Activated CD8-positive, alpha-beta memory T cell treated with anti-CD3 and anti-CD28 coated beads, Interleukin-2, amount 50 U/mL, for 1 hour (primary cell): ENCODE measurements at regions not wholly inside any gene's neighbourhood (a gene's known extent, or its start where the extent isn't known, plus 50 kb on each side); places are given as distances from the start of the nearest gene placed in this dataset.
"Not testable (repeated sequence)": the region's sequence is repeated elsewhere in the genome, so short reads cannot be mapped to it uniquely, and the experiment has no call there.

Experiments used
- DNase-seq: peaks from one replicate; pipeline ENCODE4 v3.0.0-alpha.2; 2020; ENCODE audit errors: extremely low read depth

GRCh38 chr22:22756551-22757201 lies 112.3 kb downstream of the GGTLC2 start:
- DNase-seq: not testable (repeated sequence)

GRCh38 chr22:22758101-22758807 lies 113.8 kb downstream of the GGTLC2 start:
- not testable (repeated sequence) for DNase-seq

DNA sequence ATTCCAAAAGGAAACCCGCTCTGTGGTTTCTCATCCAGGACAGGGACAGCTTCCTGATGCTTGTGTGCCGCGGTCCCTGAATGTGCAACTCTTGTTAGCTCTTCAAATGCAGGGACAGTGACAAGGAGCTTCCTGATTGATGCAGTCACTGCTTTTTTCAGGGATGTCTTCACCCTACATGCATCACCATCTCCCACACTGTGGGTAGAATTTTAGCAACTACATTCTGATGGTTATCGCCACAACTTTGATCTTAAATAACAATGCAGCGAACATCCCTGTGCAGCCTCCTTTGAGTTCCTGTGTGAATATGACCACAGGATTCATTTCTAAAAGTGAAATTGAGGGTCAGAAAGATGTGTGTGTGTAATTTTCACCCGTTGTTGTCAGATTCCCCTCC lies 115.0 kb downstream of the GGTLC2 start:
- DNase-seq: no peak

DNA sequence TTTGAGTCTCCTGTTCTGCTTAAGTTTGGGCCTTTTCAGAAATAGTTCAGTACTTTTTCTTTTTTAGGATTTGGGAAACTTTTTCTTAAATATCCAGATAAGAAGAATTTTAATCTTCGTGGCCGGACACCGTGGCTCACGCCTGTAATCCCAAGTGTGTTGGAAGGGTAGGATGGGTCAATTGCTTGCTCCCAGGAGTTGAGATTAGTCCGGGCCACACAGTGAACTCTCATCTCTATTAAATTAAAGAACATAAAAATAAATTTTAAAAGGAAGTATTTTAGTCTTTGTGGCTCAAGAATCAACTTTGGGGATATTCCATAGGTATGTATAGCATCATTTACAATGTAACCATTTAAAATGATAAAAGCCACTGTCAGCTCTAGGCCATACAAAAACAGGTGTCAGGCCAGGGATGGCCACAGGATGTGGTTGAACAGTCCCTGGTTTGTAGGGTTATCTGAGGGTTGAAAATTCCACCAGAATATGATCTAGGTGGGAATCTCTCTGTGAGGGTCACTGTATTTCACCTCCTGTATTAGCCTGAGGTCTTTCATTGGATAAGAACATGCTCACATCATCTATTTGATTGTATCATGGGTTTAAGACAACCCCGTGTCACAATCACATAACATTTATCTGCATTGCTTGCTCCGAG lies 115.6 kb downstream of the GGTLC2 start:
- DNase-seq: no peak

DNA sequence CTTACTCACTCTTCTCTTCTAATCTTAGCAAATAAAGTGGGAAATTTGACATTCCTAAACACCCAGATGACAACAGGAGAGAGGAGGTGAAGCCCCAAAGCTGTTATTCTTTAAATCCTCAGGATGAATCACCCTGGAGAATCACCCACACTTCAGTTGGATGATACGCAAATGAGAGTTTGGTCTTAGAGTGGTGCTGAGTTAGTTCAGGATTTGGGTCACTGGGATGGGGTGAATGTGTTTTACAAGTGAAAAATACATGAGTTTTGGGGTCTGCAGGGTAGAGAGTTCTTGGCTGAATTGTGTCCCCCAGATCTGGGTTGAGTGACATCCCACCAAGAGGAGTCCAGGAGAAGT lies 117.2 kb downstream of the GGTLC2 start:
- no peak for DNase-seq

DNA sequence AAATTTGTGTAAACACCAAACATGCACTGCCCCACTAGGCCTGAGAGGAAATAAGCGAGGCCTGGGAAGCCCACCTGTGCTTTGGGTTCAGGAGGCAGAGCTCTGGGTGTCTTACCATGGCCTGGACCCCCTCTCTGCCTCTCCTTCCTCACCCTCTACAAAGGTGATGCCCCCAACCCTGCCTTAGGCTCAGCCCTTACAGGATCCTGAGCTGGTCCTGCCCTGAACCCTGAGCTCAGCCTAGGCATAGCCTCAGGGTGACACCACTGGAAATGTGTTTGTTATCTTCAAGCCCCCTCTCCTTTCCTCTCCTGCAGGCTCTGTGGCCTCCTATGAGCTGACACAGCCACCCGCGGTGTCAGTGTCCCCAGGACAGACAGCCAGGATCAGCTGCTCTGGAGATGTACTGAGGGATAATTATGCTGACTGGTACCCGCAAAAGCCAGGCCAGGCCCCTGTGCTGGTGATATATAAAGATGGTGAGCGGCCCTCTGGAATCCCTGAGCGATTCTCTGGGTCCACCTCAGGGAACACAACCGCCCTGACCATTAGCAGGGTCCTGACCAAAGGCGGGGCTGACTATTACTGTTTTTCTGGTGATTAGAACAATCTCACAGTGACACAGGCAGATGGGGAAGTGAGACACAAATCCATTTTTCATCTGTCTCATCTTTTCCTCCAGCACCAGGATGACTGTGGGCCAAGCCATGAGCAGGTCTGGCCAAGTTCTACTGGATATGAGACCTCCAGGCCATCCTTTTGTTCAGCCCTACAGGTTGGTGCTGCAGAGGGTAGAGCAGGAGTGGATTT lies 117.8 kb downstream of the GGTLC2 start:
- no peak for DNase-seq

DNA sequence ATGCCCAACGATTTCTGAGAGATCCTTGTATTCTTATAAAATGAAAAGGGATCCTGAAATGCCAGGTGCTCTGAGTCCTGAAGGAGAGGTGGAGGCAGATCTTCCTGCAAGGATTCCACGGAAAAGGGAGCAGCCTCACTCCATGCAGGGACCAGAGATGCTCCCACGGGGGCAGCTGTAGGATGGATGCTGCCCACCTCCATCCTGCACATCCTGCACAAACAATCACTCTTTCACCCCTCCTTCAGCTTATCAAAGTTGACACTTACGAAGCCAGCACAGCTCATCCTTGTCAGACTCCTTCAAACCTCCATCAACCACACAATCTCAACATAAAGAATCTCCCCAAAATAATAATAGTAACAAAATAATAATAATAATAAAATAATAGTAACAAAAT lies 119.1 kb downstream of the GGTLC2 start:
- DNase-seq: no peak

DNA sequence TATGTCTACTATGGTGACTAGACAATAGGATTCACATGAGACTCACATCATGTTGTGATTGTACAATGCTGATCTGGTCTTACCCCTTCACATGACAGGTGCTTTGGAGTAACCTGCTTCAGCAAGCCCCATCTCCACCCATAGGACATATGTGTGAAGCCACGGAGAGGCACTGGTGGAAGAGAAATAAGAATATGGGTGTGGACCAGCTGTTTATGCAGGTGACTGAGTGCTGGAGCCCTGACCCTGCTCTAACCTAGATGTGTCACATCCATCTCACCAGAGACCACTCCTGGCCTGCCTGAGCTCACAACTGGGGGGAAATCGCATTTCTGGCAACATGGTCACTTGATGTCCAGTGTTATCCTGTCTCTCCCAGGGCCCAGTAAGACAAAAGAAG lies 119.7 kb downstream of the GGTLC2 start:
- no peak for DNase-seq

DNA sequence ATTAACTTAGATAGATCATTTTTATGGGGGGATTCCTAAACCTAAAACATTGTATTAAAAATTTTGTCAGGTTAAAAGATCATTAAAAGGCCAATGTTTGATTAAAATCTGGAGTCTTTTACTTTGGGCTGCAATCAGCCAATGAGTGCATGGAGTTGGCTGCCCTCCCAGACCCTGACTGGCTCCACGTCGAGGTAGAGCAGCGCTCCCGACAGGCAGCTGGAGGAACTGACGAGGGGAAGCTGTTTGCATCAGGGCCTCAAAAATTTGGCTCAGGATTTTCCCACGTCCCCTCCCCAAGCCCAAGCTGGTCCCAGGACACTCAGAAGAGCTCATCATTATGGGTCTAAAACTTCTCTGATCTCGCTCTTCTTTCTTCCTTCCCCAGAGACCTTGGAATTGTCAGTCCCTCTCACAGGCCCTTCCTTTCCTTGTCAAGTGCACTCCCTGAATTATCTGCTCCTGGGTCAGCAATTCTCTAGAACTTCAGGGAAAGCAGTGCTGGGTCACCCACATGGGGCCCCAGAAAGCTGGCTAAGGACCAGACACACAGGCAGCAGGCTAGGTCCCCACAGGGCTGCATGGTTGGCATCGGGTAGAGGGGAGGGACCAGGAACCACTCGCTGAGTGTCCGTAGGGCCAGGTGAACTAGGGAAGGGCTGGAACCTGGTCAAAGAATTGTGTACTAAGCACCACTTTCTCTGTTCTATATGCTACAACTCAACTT lies 119.6 kb upstream of the IGLL5 start:
- no peak for DNase-seq

DNA sequence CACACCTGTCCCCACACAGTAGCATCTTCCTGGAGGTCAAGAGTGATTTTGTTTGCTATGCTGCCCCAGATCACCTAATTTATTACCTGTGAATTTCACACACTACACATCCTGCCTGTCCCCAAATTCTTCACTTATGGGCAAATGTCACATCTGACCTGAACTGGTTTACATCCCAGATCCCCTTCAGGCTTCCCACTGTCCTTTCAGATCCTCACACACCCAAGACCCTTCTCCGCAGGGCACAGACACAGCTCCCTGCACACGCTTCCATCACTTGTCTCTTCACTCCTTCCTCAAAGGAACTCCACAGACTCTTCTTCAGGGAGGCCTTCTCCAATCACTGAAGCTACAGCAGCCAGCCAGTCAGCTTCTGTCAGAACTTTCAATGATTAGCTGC lies 118.7 kb upstream of the IGLL5 start:
- DNase-seq: no peak

DNA sequence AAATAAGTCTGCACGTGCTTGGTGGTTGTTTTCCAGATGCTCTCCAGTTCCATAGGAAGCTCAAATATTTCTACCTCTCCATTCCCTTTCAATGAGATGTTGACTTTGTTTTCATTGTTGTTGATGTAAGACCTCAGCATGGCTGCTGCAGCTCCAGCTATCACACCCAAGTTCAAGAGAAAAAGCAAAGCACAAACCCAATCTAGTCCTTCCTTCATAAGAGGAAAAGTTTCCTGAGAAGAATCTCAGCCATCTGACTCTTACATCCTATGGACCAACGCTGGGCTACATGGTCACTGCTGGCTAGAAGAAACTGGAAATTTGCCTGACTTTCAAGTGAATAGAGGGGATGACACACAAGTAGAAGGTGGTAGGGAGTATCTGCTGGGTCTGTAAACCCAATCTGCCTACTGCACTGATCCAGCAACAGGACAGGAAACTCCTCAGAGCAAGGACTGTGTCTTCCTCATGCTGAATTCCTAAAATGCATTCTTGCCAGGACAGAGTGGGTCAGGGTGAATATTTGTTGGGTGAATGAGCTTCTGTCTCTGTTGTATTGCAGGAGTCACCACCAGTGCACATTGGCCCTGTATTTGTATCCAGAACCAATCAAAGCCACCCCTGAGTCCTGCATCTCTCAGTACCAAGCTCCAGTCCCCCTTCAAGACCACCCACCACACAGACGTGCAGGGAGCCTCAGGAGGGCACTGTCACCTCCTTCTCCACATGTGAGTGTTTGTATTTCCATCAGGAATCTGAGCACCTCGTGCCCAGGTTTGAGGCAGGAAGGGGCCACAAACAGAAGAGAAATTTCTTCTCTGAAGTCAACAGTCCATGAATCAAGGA lies 118.0 kb upstream of the IGLL5 start:
- DNase-seq: no peak

DNA sequence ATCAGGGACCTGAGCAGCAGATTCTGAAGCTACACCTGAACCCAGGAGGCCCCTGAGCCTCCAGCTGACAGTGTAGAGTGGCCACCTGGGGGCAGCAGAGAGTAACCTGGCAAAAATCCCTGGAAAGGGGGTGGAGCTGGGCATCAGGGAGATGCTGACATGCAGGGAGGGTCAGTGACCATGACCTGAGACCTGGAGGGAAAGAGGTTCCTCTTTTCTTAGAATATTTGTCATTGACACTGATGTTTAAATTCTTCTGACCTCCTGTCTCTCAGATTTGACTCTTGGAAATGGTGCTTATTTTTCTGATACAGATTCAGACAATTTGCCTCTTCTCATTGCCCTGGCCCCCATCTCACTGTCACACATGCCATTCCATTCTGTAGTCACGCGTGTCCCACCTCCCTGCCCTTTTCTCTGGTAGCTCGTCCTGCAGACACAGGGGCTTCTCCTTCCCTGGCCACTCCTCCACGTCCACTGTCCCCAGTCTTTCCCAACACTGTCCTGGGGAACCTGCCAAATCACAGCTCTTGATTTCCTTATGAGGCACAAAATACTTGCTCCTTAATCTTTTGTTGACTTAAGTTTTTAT lies 117.2 kb upstream of the IGLL5 start:
- DNase-seq: no peak

- no peak for DNase-seq
These were observed 116.7 kb upstream of the IGLL5 start for GRCh38 chr22:22770881-22771280.

GRCh38 chr22:22771696-22772377 lies 115.8 kb upstream of the IGLL5 start:
- no peak for DNase-seq

- no peak for DNase-seq
These were observed 115.2 kb upstream of the IGLL5 start for GRCh38 chr22:22772396-22772795.

- DNase-seq: no peak
These were observed 114.7 kb upstream of the IGLL5 start for GRCh38 chr22:22772883-22773282.

GRCh38 chr22:22773427-22773826 lies 114.2 kb upstream of the IGLL5 start:
- DNase-seq: no peak

DNA sequence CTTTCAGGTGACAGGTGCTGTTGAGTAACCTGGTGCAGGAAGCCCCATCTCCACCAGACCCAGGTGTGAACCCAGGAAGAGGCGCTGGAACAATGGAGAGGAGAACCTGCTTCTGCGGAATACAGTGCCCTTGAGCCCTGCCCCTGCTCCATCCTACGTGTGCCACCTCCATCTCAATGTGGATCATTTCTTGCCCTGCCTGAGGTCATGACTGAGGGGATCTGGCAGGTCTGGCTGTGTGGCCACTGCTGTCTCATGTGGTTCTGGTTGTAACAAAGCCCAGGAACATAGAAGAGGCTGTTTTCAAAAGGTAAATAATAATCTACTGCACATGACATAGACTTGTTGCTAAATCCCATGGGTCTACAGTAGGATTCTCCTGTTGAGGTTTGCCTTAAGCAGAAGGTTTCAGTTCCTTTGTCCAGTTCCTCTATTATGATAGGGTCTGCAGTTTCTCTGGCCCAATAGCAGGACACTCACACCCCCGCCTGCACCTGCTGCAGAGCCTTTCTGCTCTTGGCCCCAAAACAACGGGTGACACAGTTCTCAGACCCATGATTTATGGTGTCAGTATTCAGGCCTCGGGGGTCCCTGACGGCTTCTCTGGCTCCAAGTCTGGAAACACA lies 113.5 kb upstream of the IGLL5 start:
- DNase-seq: no peak

DNA sequence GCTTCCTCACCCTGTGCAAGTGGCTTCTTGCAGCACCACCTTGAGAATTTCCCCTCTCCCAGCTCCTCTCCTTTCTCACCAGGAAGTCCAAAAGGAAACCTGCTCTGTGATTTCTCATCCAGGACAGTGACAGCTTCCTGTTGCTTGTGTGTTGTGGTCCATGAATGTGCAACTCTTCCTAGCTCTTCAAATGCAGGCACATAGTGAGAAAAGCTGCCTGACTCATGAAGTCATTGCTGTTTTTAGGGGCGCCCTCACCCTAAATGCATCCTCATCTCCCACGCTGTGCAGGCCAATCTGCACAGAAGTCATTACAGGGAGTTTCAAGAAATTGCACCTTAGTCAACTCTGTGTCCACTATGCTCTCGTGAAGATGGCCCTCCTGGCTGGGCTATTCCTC lies 112.9 kb upstream of the IGLL5 start:
- not testable (repeated sequence) for DNase-seq
